Globus pallidus (tissue), 1 donor: ENCODE measurements at regions not wholly inside any gene's neighbourhood (a gene's known extent, or its start where the extent isn't known, plus 50 kb on each side); places are given as distances from the start of the nearest gene placed in this dataset.
"Not testable (repeated sequence)": the region's sequence is repeated elsewhere in the genome, so short reads cannot be mapped to it uniquely, and the experiment has no call there.

ENCODE experiments used
- DNase-seq: peaks from one replicate; pipeline ENCODE4 v3.0.0-alpha.2; 2015; ENCODE audit warnings: low spot score

DNA sequence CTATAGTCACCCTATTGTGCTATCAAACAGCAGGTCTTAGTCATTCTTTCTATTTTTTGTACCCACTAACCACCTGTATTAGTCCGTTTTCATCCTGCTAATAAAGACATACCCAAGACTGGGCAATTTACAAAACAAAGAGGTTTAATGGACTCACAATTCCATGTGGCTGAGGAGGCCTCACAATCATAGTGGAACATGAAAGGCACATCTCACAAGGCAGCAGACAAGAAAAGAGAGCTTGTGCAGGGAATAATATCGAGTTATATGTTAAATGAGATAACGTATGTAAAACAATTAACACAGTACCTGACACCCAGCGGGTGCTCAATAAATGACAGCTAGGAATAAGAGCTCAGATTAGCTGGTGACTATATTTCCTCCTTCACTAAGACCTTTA lies 88.1 kb upstream of the WDR44 start:
- DNase-seq: no peak

DNA sequence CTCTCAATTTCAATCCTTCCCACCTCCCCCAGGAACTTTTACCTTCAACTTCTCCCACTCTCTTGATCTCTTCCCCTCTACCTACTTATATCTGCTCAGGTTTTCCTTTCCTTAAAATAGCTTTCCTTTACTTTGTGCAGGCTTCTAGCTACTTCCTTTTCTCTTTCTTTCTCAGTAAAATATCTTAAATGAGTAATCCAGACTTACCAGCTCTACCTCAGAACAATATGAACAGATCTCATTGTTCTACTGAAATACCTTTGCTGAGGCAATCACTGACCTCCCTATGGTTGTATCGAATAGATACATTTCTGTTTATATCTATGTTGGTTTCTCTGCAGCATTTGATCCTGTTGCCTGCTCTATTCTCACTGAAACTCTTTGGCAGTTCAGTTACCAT lies 86.7 kb upstream of the WDR44 start:
- no peak for DNase-seq

DNA sequence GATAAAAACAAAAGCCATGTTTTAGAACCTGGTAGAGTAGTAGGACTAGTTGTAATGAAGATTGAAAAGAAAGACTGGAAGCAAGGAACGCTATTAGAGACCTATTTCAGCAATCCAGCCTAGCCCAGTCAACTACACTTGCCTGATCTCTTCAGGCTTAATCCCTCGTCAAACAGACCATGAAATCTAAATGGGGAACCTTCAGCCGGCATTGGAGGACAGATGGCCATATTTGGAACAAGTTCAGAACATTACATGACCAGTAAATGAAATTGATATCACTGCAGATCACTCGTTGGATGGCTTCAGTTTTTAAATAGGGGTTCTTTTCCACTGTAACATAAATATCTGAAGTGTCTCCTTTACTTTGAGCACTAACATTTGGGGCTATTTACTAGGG lies 84.8 kb upstream of the WDR44 start:
- no peak for DNase-seq

DNA sequence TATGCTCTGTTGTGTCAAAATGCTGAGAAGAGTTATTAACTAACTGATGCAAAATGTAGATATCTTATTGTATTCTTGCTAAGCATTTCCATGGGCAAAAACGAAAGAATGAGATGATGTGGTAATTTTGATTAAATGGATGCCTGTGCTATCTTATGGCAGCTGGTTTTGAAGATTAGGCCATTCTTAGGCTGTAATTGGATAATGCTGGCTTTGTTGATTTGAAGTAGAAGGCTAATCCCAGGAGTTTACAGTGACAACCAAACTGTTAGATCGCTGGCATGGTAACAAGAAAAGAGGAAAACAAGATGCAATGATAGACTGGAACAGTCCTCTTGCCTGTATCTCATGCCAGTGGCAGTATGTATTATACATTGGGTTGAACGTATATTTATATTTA lies 74.1 kb upstream of the WDR44 start:
- DNase-seq: no peak

DNA sequence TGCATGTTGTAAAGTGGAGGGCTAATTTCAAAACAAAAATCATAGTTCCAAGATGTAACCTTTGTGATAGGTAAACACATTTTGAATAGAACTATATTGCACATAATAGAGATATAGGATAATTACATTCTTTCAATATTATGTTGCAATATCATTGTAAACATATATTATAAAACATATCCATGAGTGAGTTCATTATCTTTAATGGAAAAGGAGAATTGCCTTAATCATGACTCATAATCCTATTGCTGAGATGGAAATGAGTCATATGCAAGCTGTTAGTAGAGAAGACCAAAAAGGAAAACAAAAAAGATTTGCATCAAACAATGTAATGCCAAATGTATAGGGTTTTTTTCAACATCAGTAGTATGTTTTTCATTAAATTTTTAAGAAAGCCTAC lies 73.7 kb upstream of the WDR44 start:
- no peak for DNase-seq

DNA sequence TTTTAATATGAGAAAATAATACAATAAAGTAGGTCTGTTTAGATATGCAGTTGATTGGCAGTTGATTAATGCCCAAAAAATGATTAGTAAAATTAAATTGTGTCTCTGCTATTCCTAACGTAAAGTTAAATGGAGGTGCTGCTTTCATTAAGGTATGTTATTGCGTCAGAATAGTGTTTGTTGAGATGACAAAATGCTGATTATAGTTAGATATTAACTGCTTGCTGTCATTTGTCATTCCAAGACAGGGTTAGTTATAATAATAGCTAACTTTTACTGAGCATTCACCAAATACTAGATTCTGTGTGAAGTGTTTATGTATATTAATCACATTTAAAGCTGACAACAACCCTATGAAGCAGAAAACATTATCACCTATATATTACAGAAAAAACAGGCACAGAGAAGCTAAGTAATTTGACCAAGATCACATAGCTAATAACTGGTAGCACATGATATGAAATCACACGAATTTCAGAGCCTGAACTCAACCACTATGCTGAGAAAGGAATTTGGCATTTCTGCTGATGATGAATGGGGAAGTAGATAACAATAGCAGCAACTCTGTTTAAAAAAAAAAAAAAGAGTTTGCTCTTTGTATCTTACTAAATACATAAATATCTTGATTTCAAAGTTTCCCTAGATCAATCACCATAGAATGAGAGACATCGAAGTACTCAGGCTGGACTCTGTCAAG lies 59.7 kb upstream of the WDR44 start:
- DNase-seq: no peak

DNA sequence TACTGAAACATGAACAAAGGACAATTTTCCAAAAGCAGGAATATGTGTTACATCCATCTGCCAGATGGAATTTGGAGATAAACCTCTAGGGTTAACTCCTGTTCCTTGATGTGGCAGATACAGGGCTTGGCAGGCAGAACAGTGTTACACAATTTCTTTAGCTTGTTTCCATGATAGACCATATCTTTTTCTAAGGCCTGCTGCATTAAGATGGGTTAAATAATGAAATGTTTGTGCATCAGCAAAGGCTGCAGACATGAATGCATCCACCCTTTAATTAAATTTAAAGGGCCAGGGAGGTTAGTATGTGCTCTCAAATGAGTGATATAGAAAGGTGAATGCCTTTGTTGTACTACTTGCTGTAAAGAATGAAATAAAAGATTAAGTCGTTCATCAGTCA lies 50.1 kb upstream of the WDR44 start:
- not testable (repeated sequence) for DNase-seq
